Tibial artery (tissue), 4 donors: ENCODE measurements at regions not wholly inside any gene's neighbourhood (a gene's known extent, or its start where the extent isn't known, plus 50 kb on each side); places are given as distances from the start of the nearest gene placed in this dataset.

ENCODE experiments used
- DNase-seq, 2 donors: peaks; one replicate each; pipeline ENCODE4 v3.0.0-alpha.2; 2019
- H3K27ac ChIP-seq, 2 donors: fragments of 200-600 bp; sonication (generic) in 1 of 2; 1 replicate in 1 of 2; 2 replicates in 1 of 2; pipeline ENCODE4 v1.5.1; 2018 to 2019; ENCODE audit warnings: mild to moderate bottlenecking in 1 of 2
- H3K27me3 ChIP-seq, 2 donors: fragments of 200-600 bp; sonication (generic) in 1 of 2; one replicate each; pipeline versions ENCODE4 v1.5.1 to v1.6.0; 2016 to 2019
- H3K36me3 ChIP-seq, 3 donors: fragments of 200-600 bp; sonication (generic) in 2 of 3; one replicate each; pipeline ENCODE4 v1.5.1; 2016 to 2019; ENCODE audit warnings: mild to moderate bottlenecking in 2 of 3
- H3K4me1 ChIP-seq, 4 donors: fragments of 200-600 bp; sonication (generic) in 2 of 4; 1 replicate in 3 of 4; 2 replicates in 1 of 4; pipeline ENCODE4 v1.5.1; 2016 to 2019
- H3K4me3 ChIP-seq, 2 donors: fragments of 200-600 bp; sonication (generic) in 1 of 2; 1 replicate in 1 of 2; 2 replicates in 1 of 2; pipeline ENCODE4 v1.5.1; 2018 to 2019; ENCODE audit warnings: mild to moderate bottlenecking in 2 of 2
- H3K9me3 ChIP-seq, 3 donors: fragments of 200-600 bp; sonication (generic) in 1 of 3; one replicate each; pipeline ENCODE4 v1.5.1; 2016 to 2019
- CTCF ChIP-seq, 2 experiments: fragments of 200-600 bp in 1 of 2; fragments of 450-650 bp in 1 of 2; IDR thresholded peaks; one replicate each; pipeline ENCODE4 v1.5.1; 2017 to 2019; ENCODE audit warnings: antibody characterized with exemption in 2 of 2, mild to moderate bottlenecking in 1 of 2, moderate library complexity in 1 of 2
- intact Hi-C: fragments of 100-400 bp; cut with DNase I; formaldehyde crosslinking; loops from one replicate; pipeline ENCODE4 v1.15.0; 2023; ENCODE audit warnings: low total_unique reads

- no peaks in the 10 kb centered on the region for H3K27me3 ChIP-seq
- no peaks in the 10 kb centered on the region for H3K9me3 ChIP-seq
- no peaks in the 10 kb centered on the region for H3K36me3 ChIP-seq
- H3K27ac ChIP-seq, result no peak overlapping the region
- no peak for TF ChIP-seq CTCF (IDR thresholded peaks at IDR 0.05)
- H3K4me1 ChIP-seq, result no peaks in the 10 kb centered on the region
- no peak for DNase-seq
- no peak overlapping the region for H3K4me3 ChIP-seq
- intact Hi-C loops, result no loop called here
Observed at GRCh38 chr1:192862271-192862670, 53.4 kb downstream of the RGS2 start.

GRCh38 chr1:192866241-192866868 is 57.5 kb downstream of the RGS2 start:
- Histone ChIP-seq H3K4me1 (no peaks in the 10 kb centered on the region), H3K4me3 (no peak overlapping the region), H3K9me3 (no peaks in the 10 kb centered on the region), H3K27ac (no peak overlapping the region), H3K36me3 (no peaks in the 10 kb centered on the region), H3K27me3 (no peaks in the 10 kb centered on the region)
- TF ChIP-seq CTCF (IDR thresholded peaks at IDR 0.05), result no peak
- intact Hi-C loops, result no loop called here
- no peak for DNase-seq

- no peak for DNase-seq
- Histone ChIP-seq H3K27me3 (no peaks in the 10 kb centered on the region), H3K36me3 (no peaks in the 10 kb centered on the region), H3K4me3 (no peak overlapping the region), H3K9me3 (no peaks in the 10 kb centered on the region), H3K27ac (no peak overlapping the region), H3K4me1 (no peaks in the 10 kb centered on the region)
- no peak for TF ChIP-seq CTCF (IDR thresholded peaks at IDR 0.05)
- intact Hi-C loops, result no loop called here
Observed at GRCh38 chr1:192867180-192867579, 58.3 kb downstream of the RGS2 start.

GRCh38 chr1:192869308-192869940 is 60.6 kb downstream of the RGS2 start:
- no peaks in the 10 kb centered on the region for H3K9me3 ChIP-seq
- no peaks in the 10 kb centered on the region for H3K4me1 ChIP-seq
- H3K4me3 ChIP-seq, result no peak overlapping the region
- no peaks in the 10 kb centered on the region for H3K27me3 ChIP-seq
- intact Hi-C loops, result no loop called here
- no peak overlapping the region for H3K27ac ChIP-seq
- no peak for DNase-seq
- TF ChIP-seq CTCF (IDR thresholded peaks at IDR 0.05), result no peak
- no peaks in the 10 kb centered on the region for H3K36me3 ChIP-seq

GRCh38 chr1:192872010-192872409 is 63.2 kb downstream of the RGS2 start:
- no peak overlapping the region for H3K4me3 ChIP-seq
- H3K36me3 ChIP-seq, result no peaks in the 10 kb centered on the region
- H3K27me3 ChIP-seq, result no peaks in the 10 kb centered on the region
- intact Hi-C loops, result no loop called here
- H3K4me1 ChIP-seq, result no peaks in the 10 kb centered on the region
- H3K9me3 ChIP-seq, result no peaks in the 10 kb centered on the region
- no peak overlapping the region for H3K27ac ChIP-seq
- no peak for DNase-seq
- TF ChIP-seq CTCF (IDR thresholded peaks at IDR 0.05), result no peak
